ENCODE measurements at regions not wholly inside any gene's neighbourhood (a gene's known extent, or its start where the extent isn't known, plus 50 kb on each side); places are given as distances from the start of the nearest gene placed in this dataset.
A peak's percentile ranks its signal among the peaks of the same experiment; 100 is the strongest.

- Histone ChIP-seq H3K9me3 (no peaks in the 10 kb centered on the region), H3K36me3 (no peaks in the 10 kb centered on the region), H3K27me3 (no peaks in the 10 kb centered on the region), H3K4me3 (no peak overlapping the region), H3K27ac (no peak overlapping the region), H3K4me1 (no peaks in the 10 kb centered on the region)
- WGBS, 2 donors = 79 to 91% methylated on average over 7 to 13 of the region's 13 CpGs
- ATAC-seq (ENCODE audit: low FRiP score in 2 of 2) (no peak), DNase-seq (peak; percentile 14 to 56)
- TF ChIP-seq POLR2AphosphoS5 (IDR thresholded peaks at IDR 0.05) = no peak
- no peak for TF ChIP-seq POLR2A (IDR thresholded peaks at IDR 0.05)
- TF ChIP-seq EP300 (IDR thresholded peaks at IDR 0.05) = no peak
Observed at GRCh38 chr2:72032481-72033041, 115.1 kb downstream of the CYP26B1 start.

GRCh38 chr2:72031346-72032110 lies 116.1 kb downstream of the CYP26B1 start:
- H3K9me3 ChIP-seq = no peaks in the 10 kb centered on the region
- WGBS, 2 donors = 74 to 76% methylated on average over 15 to 16 of the region's 16 CpGs
- TF ChIP-seq CTCF (IDR thresholded peaks at IDR 0.05) (no peak), EP300 (IDR thresholded peaks at IDR 0.05) (no peak)
- no peaks in the 10 kb centered on the region for H3K4me1 ChIP-seq
- H3K27ac ChIP-seq = no peak overlapping the region
- no peaks in the 10 kb centered on the region for H3K36me3 ChIP-seq
- ATAC-seq (ENCODE audit: low FRiP score in 2 of 2) (no peak), DNase-seq (peak in 1 of 2 donors; percentile 15)
- H3K27me3 ChIP-seq = no peaks in the 10 kb centered on the region
- H3K4me3 ChIP-seq = no peak overlapping the region

GRCh38 chr2:72028996-72029395 lies 118.7 kb downstream of the CYP26B1 start:
- TF ChIP-seq EP300 (IDR thresholded peaks at IDR 0.05) (no peak), POLR2A (IDR thresholded peaks at IDR 0.05) (no peak), CTCF (IDR thresholded peaks at IDR 0.05) (no peak), POLR2AphosphoS5 (IDR thresholded peaks at IDR 0.05) (no peak)
- H3K27ac ChIP-seq = no peak overlapping the region
- H3K27me3 ChIP-seq = no peaks in the 10 kb centered on the region
- H3K36me3 ChIP-seq = no peaks in the 10 kb centered on the region
- DNase-seq (no peak), ATAC-seq (ENCODE audit: low FRiP score in 2 of 2) (no peak)
- no peaks in the 10 kb centered on the region for H3K9me3 ChIP-seq
- H3K4me3 ChIP-seq = no peak overlapping the region
- H3K4me1 ChIP-seq = no peaks in the 10 kb centered on the region
- 63 to 76% methylated on average over 5 of the region's 5 CpGs for WGBS, 2 donors

GRCh38 chr2:72028351-72028995 lies 119.2 kb downstream of the CYP26B1 start:
- no peak for ATAC-seq (ENCODE audit: low FRiP score in 2 of 2)

More at GRCh38 chr2:72028351-72028995, 119.2 kb downstream of the CYP26B1 start:
- Histone ChIP-seq H3K4me3 (no peak overlapping the region), H3K27ac (no peak overlapping the region), H3K4me1 (no peaks in the 10 kb centered on the region), H3K9me3 (no peaks in the 10 kb centered on the region), H3K27me3 (no peaks in the 10 kb centered on the region), H3K36me3 (no peaks in the 10 kb centered on the region)
- TF ChIP-seq CTCF (IDR thresholded peaks at IDR 0.05) (no peak), EP300 (IDR thresholded peaks at IDR 0.05) (no peak), POLR2A (IDR thresholded peaks at IDR 0.05) (no peak), POLR2AphosphoS5 (IDR thresholded peaks at IDR 0.05) (no peak)
- 87 to 93% methylated on average over 12 of the region's 12 CpGs for WGBS, 2 donors
- peak in 1 of 2 donors; percentile 14 for DNase-seq
